T-helper 2 cell treated with Interferon-gamma antibody and Interleukin-4, amounts not matched to agents 5 μg/mL and 100 μg/mL, for 36 hours (primary cell): ENCODE measurements at regions not wholly inside any gene's neighbourhood (a gene's known extent, or its start where the extent isn't known, plus 50 kb on each side); places are given as distances from the start of the nearest gene placed in this dataset.

ENCODE experiments used
- DNase-seq: peaks from one replicate; pipeline ENCODE4 v3.0.0; 2021; ENCODE audit warnings: low spot score
- H3K27ac Mint-ChIP-seq: one replicate; pipeline ENCODE4 v1.8.0; 2021; ENCODE audit warnings: mild to moderate bottlenecking, mixed read lengths
- H3K27me3 Mint-ChIP-seq: one replicate; pipeline ENCODE4 v1.8.0; 2021; ENCODE audit warnings: low read depth, mixed read lengths
- H3K36me3 Mint-ChIP-seq: one replicate; pipeline ENCODE4 v1.8.0; 2021; ENCODE audit warnings: low read depth, mixed read lengths
- H3K4me1 Mint-ChIP-seq: one replicate; pipeline ENCODE4 v1.8.0; 2021; ENCODE audit warnings: low read depth, mixed read lengths
- H3K4me3 Mint-ChIP-seq: one replicate; pipeline ENCODE4 v1.8.0; 2022; ENCODE audit warnings: mild to moderate bottlenecking, moderate library complexity, mixed read lengths
- H3K9me3 Mint-ChIP-seq: one replicate; pipeline ENCODE4 v1.8.0; 2021; ENCODE audit warnings: mixed read lengths

- DNase-seq, result no peak
- Mint-ChIP-seq H3K4me3 (no peak overlapping the region), H3K9me3 (no peaks in the 10 kb centered on the region), H3K27me3 (peaks cover 23% of the 10 kb centered on the region), H3K36me3 (no peaks in the 10 kb centered on the region), H3K27ac (no peak overlapping the region), H3K4me1 (no peaks in the 10 kb centered on the region)
Observed at GRCh38 chr5:82332886-82333615, 54.9 kb upstream of the RPS23 start.

DNA sequence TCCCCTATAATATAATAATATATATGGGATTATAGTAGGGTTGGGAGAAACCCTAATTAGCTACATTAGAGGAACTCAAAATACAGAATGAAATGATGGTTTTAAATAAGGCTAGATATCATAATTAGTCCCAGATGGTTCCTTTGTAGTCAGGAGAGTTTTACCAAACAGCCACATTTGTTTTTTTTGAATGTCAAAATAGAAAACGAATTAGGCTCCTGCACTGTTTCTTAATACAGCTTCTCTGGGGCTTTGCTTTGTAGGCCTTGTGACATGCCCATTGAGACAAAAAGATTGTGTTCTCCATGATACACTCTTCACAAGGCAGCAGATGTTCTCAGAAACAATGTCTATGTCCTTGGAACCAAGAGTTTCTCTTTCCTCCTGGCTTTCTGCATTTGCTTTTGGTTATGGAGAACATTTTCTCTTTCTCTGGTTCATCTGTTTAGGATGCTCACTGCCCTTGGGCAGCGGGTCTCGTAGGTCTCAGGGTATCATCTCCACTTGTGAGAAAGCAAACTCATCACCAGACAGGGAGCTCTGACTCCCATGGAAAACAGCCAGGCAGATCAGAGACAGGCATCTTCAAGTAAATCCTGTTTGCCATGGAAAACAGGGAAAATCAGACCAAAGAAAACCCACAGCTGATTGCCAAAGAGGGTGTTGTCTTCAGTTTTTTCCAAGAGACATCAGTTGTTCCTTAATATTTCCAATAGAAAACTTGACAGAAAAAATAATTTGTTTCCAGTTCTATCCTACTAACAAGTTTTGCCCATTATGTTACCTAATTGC is 54.1 kb upstream of the RPS23 start:
- H3K9me3 Mint-ChIP-seq, result no peaks in the 10 kb centered on the region
- H3K4me1 Mint-ChIP-seq, result no peaks in the 10 kb centered on the region
- no peak overlapping the region for H3K4me3 Mint-ChIP-seq
- H3K27ac Mint-ChIP-seq, result no peak overlapping the region
- H3K36me3 Mint-ChIP-seq, result no peaks in the 10 kb centered on the region
- no peak for DNase-seq
- H3K27me3 Mint-ChIP-seq, result peaks cover 21% of the 10 kb centered on the region

- Mint-ChIP-seq H3K4me3 (no peak overlapping the region), H3K36me3 (no peaks in the 10 kb centered on the region), H3K27ac (no peak overlapping the region), H3K4me1 (no peaks in the 10 kb centered on the region), H3K9me3 (no peaks in the 10 kb centered on the region), H3K27me3 (peaks cover 18% of the 10 kb centered on the region)
- no peak for DNase-seq
Observed at GRCh38 chr5:82331557-82331956, 53.4 kb upstream of the RPS23 start.

DNA sequence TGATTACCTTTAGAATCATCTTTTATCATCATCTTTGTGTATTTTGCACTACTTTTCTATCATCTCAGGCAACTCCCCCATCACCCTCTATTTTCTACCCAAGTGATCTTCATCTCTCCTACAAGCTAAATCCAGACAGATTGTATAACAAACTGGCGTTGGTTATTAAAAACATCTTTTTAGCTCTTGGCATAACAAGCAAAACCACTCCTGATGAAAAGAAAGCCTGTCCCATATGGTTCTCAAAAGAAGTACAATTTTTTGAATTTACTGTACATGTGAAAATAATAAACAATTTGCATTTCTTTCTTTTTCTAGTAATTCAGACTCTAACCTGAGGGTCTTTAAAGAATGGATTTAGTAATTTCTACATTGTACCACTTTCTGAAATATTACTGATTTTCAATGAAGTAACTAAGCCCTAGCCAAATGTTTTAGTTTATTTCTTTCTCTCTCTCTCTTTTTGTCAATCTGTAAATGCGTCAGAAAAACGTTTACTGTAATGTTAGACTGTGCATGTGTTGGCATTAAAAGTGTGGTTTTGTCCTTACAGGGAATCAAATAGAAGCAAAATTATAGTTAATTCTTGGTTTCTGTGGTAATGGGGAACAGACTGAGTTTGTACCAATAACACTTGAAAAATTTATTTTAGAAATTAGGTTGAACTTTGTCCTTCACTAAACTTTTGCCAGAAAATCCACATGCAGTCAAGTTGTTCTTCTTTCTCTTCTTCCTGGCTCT is 52.5 kb upstream of the RPS23 start:
- no peaks in the 10 kb centered on the region for H3K4me1 Mint-ChIP-seq
- H3K36me3 Mint-ChIP-seq, result no peaks in the 10 kb centered on the region
- no peak for DNase-seq
- no peak overlapping the region for H3K4me3 Mint-ChIP-seq
- H3K9me3 Mint-ChIP-seq, result no peaks in the 10 kb centered on the region
- no peak overlapping the region for H3K27ac Mint-ChIP-seq
- peaks cover 14% of the 10 kb centered on the region for H3K27me3 Mint-ChIP-seq

DNA sequence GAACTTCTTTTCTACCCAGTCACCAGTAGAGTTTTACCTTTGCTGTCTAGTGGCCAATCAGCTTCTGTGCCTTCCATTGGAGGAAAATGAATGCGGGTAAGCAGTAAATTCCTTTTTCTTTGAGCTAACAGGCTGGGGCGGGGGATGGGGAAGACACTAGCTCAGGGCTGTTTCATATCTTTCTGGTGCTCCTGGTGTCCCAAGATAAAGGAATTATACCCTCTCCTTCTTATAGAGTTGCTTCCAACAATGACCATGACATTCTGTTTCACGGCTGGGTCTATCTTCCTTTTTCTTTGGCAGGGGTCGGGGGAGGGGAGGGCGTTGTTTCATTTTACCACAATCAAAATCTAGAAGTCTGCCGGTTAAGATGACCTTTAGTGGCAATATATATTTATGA is 51.2 kb upstream of the RPS23 start:
- H3K4me1 Mint-ChIP-seq, result no peaks in the 10 kb centered on the region
- H3K27me3 Mint-ChIP-seq, result peaks cover 11% of the 10 kb centered on the region
- no peak overlapping the region for H3K27ac Mint-ChIP-seq
- no peak for DNase-seq
- no peaks in the 10 kb centered on the region for H3K36me3 Mint-ChIP-seq
- H3K4me3 Mint-ChIP-seq, result no peak overlapping the region
- H3K9me3 Mint-ChIP-seq, result no peaks in the 10 kb centered on the region
